HFFc6 (cell line): ENCODE measurements at regions not wholly inside any gene's neighbourhood (a gene's known extent, or its start where the extent isn't known, plus 50 kb on each side); places are given as distances from the start of the nearest gene placed in this dataset.

Source experiments
- DNase-seq: peaks from one replicate; pipeline ENCODE4 v3.0.0-alpha.2; 2018
- H3K27ac Mint-ChIP-seq: 2 replicates; pipeline ENCODE4 v1.8.0; 2020; ENCODE audit warnings: mild to moderate bottlenecking, mixed read lengths
- H3K27me3 Mint-ChIP-seq: 2 replicates; pipeline ENCODE4 v1.8.0; 2021; ENCODE audit warnings: mild to moderate bottlenecking, moderate library complexity, mixed read lengths; ENCODE audit not compliant: insufficient read depth
- H3K36me3 Mint-ChIP-seq: 2 replicates; pipeline ENCODE4 v1.8.0; 2021; ENCODE audit warnings: low read depth, mixed read lengths
- H3K4me1 Mint-ChIP-seq: 2 replicates; pipeline ENCODE4 v1.8.0; 2020; ENCODE audit warnings: low read depth, mixed read lengths
- H3K4me3 Mint-ChIP-seq: 2 replicates; pipeline ENCODE4 v1.8.0; 2020; ENCODE audit warnings: mild to moderate bottlenecking, moderate library complexity, mixed read lengths
- H3K9me3 Mint-ChIP-seq: 2 replicates; pipeline ENCODE4 v1.8.0; 2020; ENCODE audit warnings: mild to moderate bottlenecking, mixed read lengths
- TF ChIP-seq, protein P1 (sequence below): fragments of 200-600 bp; sonication (generic); IDR thresholded peaks from 2 replicates; pipeline ENCODE4 v1.5.0; 2021; ENCODE audit warnings: antibody characterized with exemption, mild to moderate bottlenecking

DNA sequence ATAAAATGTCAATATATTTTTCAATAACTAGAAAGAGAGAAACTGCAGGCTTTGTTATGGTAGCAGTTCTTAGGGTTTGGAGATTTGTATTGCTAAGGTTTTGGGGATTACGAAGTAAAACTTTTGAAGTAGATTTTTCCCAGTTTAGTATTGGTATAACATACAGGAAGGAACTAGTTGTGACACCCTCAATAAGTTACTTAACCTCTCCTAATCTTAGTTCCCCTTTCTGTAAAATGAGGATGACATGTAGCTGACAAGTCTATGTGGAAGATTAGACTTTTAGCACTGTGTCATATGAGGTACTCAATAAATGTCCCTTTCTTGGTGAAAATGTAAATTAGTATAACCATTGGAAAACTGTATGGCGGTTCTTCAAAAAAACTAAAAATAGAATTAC lies 73.4 kb upstream of the ATG10 start:
- Mint-ChIP-seq H3K9me3 (peaks cover 8% of the 10 kb centered on the region), H3K27ac (no peak overlapping the region), H3K27me3 (no peaks in the 10 kb centered on the region; the same call in none of the 2 replicates), H3K36me3 (no peaks in the 10 kb centered on the region), H3K4me3 (no peak overlapping the region), H3K4me1 (no peaks in the 10 kb centered on the region)
- TF ChIP-seq, protein P1, sequence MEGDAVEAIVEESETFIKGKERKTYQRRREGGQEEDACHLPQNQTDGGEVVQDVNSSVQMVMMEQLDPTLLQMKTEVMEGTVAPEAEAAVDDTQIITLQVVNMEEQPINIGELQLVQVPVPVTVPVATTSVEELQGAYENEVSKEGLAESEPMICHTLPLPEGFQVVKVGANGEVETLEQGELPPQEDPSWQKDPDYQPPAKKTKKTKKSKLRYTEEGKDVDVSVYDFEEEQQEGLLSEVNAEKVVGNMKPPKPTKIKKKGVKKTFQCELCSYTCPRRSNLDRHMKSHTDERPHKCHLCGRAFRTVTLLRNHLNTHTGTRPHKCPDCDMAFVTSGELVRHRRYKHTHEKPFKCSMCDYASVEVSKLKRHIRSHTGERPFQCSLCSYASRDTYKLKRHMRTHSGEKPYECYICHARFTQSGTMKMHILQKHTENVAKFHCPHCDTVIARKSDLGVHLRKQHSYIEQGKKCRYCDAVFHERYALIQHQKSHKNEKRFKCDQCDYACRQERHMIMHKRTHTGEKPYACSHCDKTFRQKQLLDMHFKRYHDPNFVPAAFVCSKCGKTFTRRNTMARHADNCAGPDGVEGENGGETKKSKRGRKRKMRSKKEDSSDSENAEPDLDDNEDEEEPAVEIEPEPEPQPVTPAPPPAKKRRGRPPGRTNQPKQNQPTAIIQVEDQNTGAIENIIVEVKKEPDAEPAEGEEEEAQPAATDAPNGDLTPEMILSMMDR, result no peak
- DNase-seq, result no peak

DNA sequence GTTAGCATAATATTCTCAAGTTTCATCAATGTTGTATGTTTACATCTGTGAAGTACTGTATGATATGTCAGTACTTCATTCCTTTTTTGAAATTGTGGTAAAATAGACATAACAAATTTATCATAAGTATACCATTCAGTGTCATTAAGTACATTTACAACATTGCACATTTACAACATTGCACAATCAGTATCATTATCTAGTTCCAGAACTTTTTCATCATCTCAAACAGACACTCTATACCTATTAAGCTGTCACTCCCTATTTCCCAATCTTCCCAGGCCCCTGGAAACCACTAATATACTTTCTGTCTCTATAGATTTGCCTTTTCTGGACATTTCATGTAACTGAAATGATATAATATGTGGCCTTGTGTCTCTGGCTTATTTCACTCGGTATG lies 75.1 kb upstream of the ATG10 start:
- DNase-seq, result no peak
- H3K4me3 Mint-ChIP-seq, result no peak overlapping the region

DNA sequence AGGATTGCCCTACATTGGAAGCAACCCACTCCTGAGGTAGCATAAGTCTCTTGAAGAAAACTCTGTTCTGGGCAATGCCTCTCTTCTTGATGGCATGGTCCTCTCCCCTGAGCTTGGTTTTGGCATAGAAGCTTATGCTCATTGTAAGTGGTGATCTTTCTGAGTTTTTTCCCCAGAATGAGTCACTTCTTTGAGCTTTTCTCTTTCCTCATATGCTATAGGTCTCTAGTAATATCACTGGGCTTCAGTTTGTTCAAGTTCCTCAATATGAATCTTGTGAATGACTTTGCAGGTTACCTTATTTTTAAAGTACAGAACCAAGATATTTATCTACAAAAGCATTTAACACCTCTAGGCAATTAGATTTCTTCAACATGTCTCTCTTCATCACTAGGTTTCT lies 76.5 kb upstream of the ATG10 start:
- no peak overlapping the region for H3K4me3 Mint-ChIP-seq
- DNase-seq, result no peak
- H3K36me3 Mint-ChIP-seq, result no peaks in the 10 kb centered on the region
- no peaks in the 10 kb centered on the region for H3K9me3 Mint-ChIP-seq
- TF ChIP-seq, protein P1, result no peak
- H3K4me1 Mint-ChIP-seq, result no peaks in the 10 kb centered on the region
- no peaks in the 10 kb centered on the region; the same call in none of the 2 replicates for H3K27me3 Mint-ChIP-seq
- H3K27ac Mint-ChIP-seq, result no peak overlapping the region

More for the DNA sequence above, 75.1 kb upstream of the ATG10 start:
- TF ChIP-seq, protein P1, result no peak
- Mint-ChIP-seq H3K36me3 (no peaks in the 10 kb centered on the region), H3K4me1 (no peaks in the 10 kb centered on the region), H3K27me3 (no peaks in the 10 kb centered on the region; the same call in none of the 2 replicates), H3K9me3 (peaks cover 8% of the 10 kb centered on the region), H3K27ac (no peak overlapping the region)

DNA sequence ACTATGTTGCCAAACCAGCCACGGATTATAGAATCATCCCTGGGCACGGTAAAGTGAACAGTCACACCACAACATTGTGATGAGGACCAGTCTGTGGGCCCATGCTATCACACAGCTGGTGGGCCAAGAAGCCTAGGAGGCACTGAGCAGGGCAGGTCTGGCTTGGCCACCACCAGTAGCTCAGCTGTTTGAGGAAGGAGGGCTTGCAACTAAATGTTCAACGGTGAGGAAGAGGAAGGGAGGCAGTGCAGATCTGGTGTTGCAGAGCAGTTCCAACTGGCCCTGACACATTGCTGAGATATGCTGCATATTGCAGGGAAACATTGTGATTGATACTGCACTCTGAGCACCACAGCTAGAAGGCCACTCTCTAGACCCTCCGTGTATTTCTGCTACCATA lies 77.9 kb upstream of the ATG10 start:
- no peak overlapping the region for H3K4me3 Mint-ChIP-seq
- DNase-seq, result no peak
- no peak overlapping the region for H3K27ac Mint-ChIP-seq
- H3K27me3 Mint-ChIP-seq, result peaks cover 3% of the 10 kb centered on the region; the same call in 1 of the 2 replicates
- no peaks in the 10 kb centered on the region for H3K4me1 Mint-ChIP-seq
- TF ChIP-seq, protein P1, result no peak
- no peaks in the 10 kb centered on the region for H3K9me3 Mint-ChIP-seq
- H3K36me3 Mint-ChIP-seq, result no peaks in the 10 kb centered on the region

DNA sequence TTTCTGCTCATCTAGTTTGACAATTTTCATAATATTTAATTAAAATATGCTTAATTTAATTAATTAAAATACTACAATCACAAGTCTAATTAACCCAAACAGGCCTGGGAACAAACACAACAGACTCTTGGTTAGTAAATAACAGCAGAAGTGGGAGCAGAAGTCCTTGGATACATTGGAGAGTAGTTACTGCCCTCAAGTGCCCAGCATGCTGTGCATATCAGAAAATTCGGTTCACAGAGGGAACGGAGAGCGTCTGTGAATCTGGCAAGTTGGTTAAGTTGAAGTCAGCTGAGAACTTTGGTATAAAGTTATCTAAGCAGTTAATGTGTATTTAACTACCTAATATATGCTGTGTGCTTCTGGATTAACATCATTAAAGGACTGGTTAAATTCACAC lies 87.0 kb upstream of the ATG10 start:
- Mint-ChIP-seq H3K4me1 (no peaks in the 10 kb centered on the region), H3K9me3 (no peaks in the 10 kb centered on the region), H3K4me3 (no peak overlapping the region), H3K27me3 (peaks cover 16% of the 10 kb centered on the region), H3K36me3 (no peaks in the 10 kb centered on the region), H3K27ac (no peak overlapping the region)
- TF ChIP-seq, protein P1, result no peak
- DNase-seq, result no peak

DNA sequence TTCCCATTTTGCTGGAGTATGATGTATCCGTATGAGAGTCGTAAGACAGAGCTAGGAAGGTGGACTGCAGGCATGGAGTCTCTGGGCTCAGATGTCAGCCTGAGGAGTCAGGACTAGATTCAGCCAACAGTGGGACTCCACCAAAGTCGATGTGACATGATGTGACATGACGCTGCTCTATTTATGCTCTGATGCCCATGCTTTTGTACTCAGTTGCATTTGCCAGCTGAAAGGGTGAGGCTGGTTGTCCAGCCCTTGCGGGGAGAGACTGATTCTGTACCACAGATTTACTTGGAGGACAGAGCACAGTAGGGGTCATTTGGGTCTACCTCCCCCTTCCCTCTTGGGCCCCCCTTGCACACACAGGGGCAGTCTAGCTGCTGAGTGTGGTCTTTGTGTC lies 88.5 kb upstream of the ATG10 start:
- DNase-seq, result no peak
- Mint-ChIP-seq H3K27me3 (peaks cover 13% of the 10 kb centered on the region), H3K4me3 (no peak overlapping the region), H3K9me3 (no peaks in the 10 kb centered on the region), H3K27ac (no peak overlapping the region), H3K4me1 (no peaks in the 10 kb centered on the region), H3K36me3 (no peaks in the 10 kb centered on the region)
- TF ChIP-seq, protein P1, result no peak
